CD4-positive, alpha-beta T cell treated with Interleukin-10 for 1 hour (primary cell): ENCODE measurements at regions not wholly inside any gene's neighbourhood (a gene's known extent, or its start where the extent isn't known, plus 50 kb on each side); places are given as distances from the start of the nearest gene placed in this dataset.

Source experiments
- DNase-seq: peaks from one replicate; pipeline ENCODE4 v3.0.0-alpha.2; 2020

DNA sequence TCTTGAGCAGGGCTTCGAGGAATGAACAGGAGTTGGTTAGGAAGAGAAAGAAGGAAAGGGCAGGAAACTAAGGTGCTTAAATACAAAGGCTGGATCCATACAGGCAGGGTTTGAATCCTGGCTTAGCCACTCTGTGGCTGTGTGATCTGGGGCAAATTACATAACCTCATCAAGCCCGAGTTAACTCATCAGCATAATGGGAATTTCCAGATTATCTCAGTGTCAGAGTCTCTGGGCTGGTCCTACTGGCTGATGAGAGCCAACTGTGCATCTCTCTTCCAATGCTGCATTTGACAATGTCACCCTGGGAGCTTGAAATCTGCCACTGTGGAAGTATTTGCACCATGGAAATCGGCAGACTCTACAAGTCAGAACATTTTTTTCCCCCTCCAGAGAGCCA is 83.8 kb upstream of the SLC6A6 start:
- no peak for DNase-seq

DNA sequence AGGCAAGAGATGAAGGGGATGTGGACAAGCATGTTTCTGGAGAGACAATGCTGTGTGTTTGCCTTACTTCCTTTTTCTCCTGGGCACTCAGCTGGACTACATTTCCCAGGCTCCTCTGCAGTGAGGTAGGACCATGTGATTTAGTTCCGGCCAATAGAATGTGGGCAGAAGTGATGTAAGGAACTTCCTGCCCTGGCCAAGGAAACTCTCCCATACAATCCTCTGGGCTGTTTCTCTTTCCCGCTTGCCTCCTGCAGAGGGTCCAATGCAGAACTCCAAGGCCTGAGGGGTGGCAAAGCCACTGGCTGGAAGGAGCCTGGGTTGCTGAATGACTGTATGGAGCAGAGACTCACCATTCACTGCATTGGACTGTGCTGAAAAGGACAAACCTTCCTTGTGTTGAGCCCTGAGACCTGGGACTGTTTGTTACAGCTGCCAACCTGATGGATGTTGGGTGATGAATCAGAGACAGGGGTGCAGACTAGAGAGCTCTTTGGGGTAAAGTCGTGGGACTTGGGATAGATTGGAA is 82.7 kb upstream of the SLC6A6 start:
- peak; percentile 23 for DNase-seq

DNA sequence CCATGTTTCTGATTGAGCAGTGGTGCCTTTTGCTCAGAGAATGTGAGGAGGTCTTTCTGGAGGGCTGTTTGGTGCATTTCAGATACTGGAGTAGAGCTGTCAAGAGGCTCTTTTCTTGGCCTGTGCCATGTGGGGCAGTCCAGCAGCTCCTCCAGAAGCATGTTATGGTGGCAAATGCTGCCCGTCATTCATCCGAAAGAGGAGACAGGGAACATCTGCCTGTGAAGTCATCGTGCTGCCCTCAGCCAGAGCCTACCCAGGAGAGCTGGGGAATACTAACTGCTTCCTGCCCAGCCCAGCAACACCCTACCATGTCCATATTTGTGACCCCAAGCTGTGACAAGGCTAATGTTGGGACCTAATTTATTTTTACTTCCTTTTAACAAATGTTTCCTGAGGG is 82.2 kb upstream of the SLC6A6 start:
- DNase-seq: no peak

DNA sequence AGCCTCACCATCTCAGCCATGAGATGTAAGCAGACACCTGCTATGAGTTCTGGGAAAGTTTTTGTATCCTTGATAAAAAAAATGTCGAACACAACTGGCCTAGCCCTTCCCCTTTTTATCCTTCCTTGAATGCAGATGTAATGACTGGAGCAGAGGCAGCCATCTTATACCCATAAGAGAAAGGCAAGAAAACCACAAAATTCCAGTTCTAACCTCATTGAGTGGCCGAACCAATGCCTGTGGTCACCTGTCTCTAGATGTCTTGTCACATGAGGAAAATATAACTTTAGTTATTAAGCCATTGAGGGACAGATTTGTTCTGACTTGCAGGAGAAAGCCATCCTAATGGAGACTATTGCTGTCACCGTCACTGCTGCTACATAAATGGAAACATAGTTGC is 80.4 kb upstream of the SLC6A6 start:
- no peak for DNase-seq

DNA sequence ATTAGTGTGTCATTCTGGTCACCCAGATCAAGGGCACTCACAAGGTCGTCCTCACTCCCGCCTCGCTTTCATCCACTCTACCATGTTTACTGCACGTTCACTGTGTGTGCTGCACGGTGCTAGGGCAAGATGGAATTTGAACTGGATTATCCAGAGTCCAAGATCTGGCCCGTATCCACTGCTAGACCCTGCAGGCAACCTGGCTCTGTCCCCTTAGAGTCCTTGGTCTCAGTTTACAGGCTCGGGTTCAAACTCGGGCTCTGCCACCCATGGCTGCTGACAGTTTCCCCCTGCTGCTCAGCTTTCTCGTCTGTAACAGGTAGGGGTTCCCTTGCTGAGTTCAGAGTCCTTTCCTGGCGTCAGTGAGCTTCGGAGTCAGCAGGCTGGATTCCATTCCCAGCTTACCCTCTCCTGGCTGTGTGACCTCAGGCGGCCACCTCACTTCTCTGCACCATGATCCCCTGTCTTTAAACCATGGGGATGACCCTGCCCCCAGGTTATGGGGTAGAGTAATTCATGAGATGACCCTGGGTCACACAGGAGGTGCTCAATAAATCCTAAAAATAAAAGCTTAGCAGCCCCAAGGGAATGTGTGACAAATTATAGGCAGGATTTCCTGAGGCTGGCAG is 79.6 kb upstream of the SLC6A6 start:
- no peak for DNase-seq

DNA sequence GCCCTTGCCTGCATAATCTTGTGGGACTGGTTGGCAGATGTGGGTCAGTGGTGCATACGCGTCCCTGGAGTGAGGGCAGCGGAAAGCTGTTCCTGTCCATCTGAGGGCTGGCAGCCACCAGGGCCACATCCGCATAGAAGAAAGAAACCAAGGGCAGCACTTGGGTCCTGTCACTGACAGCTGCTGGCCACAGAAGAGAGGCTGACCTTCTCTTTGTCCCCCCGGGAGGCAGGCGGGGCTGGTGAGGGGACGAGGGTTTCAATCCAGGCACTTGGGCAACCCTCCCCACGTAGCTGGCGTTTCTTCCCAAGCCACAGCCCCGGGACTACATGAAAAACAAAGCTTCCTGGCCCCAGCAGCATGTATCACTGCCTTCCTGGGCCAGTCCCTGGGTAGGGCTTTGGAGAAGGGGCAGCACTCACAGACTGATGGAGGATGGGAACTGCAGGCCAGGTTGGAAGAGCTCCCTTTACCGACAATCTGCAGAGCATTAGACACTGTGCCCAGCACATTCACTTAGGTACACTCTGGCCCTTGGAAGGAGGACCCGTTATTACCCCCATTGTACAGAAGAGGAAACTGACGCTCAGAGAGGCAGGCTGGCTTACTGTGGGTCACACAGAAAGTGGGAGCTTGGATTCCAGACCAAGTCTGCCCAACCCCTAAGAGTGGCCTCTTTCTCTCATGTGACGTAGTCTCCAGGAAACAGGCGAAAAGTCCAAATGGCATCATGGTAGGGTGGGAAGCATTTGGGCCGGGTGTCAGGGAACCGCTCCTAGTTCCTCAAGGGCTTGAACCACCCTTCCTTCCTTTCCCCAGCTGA is 78.8 kb upstream of the SLC6A6 start:
- no peak for DNase-seq

DNA sequence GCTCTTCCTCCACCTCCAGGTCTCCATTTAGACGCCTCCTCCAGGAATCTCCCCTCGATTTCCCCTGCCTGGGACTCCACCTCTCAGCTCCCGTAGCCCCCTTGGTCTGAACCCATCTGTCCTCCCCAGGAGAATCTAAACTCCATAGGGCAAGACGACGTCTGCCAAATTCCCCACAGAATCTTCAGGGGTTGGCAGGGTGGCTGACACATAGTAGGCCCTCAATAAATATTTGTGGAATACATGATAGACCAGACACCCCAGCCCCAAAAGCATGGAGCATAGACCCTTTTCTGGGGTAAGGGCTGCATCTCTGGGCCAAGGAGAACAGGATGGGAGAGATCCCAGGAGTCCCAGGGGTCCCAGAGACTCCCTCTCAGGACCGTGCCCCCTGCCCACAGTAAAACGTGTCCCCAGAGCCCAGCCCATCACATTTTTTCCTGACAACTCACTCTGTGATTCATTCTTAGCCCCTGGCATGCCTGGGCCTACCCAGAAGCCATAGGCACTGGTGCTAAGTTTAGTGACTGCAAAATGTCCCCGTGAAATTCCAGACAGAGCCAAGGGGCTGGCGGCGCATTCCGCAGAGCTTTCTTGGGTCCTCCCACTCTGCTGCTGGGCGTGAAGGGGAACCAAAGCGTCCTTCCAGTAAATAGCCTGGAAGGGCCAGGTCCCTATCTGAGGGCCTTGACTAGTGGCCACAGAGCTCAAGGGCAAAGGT is 78.0 kb upstream of the SLC6A6 start:
- no peak for DNase-seq

DNA sequence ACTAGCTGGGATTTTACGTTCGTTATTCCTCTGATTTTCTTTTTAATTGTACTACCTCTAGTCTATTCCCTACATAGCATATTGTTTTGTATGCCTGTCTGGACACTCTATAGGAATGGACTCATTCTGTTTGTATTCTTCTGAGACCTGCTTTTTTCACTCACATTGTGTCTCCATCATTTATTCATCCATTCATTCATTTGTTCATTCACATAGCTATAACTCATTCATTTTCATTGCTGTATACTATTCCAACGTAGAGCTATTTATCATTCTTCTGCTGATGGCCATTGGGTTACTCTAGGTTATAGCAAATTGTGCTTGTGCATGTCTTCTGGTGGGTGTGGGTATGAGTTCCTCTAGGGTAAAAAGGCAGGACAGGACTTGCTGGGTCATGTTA is 74.0 kb upstream of the SLC6A6 start:
- no peak for DNase-seq

DNA sequence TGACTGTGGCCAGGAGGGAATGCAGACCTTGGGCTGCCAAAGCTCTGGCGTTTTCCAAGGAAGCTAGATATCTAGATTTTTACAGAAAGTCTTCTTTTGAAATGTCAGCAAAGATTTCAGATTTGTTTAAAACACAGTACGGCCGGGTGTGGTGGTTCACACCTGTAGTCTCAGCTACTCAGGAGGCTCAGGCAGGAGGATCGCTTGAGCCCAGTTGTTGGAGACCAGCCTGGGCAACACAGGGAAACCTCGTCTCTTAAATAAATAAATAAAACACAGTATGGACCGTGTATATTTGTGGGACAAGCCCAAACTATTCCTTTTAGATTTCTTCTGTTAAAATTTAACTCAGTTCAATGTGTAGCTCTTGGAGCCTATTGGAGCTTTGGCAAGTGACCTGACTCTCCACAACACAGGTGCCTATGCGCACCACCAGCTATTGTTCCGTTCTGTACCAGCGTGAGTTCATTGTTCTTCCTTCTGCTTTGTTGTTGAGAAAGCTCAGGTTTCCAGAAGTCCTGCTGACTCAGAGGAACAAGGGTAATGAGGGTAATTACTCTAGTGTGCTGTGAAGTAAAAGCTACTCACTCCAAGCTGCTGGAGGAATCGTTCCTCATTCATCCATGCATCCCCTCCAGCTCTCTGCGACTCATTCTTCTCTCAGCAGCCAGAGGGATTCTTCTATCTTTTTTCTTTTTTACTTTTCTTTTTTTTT is 73.1 kb upstream of the SLC6A6 start:
- no peak for DNase-seq

DNA sequence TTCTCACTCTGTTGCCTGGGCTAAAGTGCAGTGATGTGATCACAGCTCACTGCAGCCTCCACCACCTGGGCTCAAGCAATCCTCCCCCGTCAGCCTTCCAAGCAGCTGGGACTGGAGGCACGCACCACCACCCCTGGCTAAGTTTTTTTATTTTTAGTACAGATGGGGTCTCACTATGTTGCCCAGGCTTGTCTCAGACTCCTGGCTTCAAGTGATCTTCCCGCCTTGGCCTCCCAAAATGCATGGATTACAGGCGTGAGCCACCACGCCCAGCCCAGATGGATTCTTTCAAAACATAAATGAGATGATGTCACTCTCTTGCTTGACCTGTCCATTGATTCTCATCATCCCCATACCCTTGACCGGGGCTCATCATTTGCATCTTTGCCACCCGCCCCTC is 72.6 kb upstream of the SLC6A6 start:
- DNase-seq: no peak

DNA sequence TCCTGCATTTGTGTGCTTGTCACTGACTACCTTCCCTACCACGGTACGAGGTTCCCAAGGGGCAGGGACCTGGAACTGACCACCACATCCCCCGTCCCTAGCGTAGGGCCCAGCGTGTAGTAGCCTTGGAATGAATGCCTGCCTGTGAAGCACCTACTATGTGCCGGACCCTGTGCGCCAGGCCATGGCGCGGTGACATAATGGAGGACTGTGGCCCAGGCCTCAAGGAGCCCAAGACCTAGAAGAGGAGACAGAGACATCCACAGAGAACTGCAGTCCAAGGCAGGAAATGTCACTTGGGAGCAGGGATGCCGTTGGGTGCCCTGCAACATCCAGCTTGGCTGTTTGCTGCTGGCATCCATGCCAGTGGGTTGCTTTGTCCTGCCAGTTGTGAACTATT is 71.9 kb upstream of the SLC6A6 start:
- no peak for DNase-seq

DNA sequence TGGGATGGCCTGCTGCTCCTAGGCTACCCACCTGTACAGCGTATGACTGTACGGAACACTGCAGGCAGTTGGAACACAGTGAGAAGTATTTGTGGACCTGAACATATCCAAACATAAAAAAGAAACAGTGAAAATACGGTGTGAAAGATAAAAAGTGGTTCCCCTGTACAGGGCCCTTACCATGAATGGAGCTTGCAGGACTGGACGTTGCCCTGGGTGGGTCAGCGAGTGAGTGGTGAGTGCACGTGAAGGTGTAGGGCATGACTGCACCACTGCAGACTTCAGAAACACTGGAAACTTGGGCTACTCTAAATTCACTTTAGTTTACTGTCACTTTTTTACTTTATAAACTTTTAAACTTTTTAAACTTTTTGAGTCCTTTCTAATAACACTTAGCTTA is 71.2 kb upstream of the SLC6A6 start:
- DNase-seq: no peak

DNA sequence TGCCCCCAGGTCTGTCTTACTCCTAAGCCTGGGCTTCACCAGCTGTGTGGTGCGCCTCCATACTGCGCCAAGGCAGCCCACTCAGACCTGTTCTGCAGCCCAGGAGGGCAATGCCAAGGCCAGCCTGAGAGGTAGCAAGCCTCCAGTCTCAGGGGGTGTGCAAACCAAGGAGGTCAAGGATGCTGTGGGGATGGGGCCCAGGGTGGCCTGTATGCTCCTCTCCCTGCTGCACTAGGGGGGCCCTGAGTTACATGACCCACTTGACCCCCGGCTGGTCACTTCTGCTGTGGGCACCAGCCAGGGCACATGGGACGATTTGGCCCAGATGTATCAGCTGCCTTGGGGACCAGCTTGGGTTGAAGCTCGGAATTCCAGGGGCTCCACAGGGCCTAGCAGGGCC is 70.0 kb upstream of the SLC6A6 start:
- no peak for DNase-seq

DNA sequence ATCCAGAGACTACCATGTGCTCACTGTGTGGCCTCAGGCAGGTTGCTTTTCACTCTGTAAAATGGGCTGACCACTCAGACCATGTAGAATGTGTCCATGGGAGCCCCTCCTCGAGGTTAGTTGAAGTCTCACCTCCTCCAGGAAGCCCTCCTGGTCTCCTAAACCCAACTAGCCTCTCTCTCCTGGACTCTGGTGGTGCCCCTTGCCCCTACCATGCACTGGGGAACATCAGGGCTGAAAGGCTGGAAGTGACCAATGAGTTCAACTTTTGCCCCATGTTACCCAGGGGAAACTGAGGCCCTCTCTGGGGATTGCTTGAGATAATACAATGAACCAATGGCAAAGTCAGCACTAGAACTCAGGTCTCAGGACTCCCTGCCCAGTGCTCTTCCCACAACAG is 69.2 kb upstream of the SLC6A6 start:
- DNase-seq: no peak

DNA sequence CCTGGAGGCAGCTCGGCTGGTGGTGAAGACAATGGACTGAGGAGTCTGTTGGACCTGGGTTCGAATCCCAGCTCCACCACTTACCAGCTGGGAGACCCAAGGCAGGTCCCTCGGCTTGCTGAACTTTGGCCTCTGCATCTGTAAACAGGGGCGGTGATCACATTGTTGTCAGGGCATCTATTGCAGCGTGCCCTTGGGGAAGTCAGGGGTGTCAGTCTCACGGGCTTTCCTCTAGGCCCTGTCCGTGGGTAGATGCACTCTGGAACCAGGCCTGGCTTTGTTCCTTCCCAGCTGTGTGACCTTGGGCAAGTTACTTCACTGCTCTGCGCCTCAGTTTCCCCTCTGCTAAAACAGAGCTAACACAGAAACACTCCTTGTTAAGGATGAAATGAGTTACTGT is 68.8 kb upstream of the SLC6A6 start:
- DNase-seq: no peak

DNA sequence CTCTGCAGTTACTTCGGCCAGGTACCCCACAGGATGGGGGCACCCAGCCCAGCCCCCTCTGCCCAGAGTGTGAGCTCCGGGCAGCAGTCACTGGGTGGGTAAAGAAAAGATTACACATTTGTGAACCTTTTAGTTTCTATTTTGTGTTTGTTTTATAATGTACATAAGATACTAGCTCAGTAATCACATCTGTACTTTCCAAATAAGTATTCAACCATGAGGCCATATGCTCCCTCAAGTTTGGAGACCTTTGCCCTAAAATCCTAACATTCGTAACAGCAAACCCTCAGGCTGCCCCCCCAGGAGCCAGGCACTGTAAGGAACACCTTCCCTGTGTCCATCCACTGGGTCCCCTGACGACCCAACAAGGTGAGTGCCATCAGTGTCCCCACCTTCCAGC is 68.3 kb upstream of the SLC6A6 start:
- DNase-seq: no peak

DNA sequence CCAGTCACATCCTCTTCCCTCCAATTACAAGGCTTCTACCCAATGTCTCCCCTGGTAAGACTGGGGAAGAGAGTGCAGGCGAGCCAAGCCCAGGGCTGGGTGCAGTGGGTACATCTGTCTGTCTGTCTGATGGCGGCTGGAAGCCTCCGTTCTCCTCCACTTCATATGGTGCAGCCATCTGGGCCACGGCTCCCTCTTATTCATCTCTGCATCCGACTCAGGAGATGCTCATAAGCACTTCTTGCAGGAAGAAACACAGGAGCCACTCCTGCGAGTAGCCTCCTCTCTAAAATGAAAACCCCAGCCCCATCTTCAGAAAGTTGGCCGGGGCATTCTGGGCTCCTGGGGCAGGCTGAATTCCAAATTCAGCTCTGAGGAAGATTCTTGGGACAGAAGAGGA is 67.5 kb upstream of the SLC6A6 start:
- DNase-seq: no peak

DNA sequence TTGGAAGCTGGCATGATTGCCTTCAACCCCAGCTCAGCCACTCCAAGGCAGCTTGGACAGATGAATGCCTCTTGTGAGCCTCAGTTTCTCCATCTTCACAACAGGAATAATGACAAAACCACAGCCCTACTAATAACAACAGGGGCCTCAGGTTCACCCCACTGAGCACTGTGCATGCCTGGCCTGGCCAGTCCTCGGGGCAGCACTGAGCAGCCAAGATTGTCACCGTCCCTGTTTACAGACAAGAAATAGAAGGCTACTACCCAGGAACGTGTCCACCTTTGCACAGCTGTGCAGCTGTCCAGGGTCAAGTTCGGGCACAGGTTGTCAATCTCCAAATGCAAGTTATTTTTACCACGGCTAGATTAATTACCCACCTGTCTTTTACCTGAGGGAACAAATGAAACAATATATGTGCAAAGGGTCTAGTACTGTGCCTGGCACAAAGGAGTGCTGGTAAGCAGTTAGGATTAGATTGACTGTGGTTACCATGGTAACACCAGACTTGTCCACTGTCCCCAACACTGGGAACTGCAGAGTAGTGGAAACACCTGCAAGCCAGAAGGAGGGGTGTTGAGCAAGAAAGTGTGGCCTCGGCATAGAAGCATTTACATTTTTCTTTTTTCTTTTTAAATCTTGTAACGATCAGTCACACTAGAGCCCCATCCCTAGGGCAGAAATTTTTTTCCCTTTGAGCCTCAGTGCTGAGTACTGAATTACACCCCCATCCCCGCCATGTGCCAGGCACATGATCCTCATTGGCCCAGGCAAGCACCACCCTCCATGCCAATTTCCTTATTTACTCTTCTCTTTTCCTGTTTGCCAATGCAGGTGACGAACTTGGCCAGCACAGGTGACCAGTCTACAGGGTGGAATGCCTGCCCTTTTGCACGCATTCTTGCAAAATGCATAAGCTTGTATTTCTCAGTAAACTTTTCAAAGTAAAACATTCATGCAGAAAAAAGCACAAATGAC is 66.3 kb upstream of the SLC6A6 start:
- DNase-seq: no peak

DNA sequence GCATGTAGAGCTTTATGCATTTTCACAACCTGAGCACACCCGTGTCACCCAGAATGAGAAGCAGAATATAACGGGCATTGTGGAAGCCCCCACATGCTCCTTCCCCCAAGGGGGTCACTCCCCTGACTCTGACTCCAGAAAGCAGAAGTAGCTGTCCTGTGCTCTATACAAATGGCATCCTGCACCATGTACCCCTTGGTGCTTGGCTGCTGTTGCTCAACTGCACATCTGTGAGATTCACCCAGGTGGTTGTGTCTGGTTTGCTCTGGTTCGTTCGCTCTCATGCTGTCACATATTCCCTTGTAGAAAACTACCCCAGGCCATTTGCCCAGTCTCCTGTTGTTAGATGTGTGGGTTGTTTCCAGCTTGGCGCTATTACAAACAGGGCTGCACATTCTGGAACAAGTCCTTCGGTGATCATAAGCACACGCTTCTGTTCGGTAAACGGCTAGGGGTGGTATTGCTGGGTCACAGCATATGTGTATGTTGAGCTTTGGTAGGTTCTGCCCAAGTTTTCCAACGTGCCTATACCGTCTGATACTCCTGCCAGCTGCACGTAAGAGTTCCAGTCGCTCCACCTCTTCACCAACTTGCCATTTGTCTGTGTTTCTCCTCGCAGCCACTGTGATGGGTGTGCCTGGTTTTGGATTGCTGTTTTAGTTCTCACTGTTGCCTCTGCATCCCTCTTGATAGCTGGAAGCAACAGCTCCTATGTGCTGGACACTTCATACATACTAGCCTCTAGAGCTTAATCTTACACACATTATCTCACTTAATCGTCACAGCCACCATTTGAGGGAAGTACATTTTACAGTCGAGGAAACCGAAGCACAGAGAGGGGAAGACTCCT is 65.4 kb upstream of the SLC6A6 start:
- DNase-seq: no peak

DNA sequence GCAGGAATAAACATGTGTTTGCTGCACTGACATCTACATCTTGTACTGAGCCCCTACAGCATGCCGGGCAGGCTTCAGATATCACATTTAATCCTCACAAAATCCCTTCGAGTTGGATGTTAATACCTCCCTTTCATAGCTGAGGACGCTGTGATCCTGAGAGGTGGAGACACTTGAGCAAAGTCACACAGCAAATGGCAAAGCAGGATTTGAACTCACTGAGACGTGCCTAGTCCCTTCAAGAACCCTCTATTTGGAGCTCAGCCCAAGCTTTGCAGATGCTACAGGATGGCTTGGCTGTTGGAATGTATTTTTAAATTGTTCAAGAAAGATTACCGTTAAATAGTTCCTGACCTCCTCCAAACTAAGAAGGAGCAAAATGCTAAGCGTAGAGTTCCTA is 64.6 kb upstream of the SLC6A6 start:
- no peak for DNase-seq

DNA sequence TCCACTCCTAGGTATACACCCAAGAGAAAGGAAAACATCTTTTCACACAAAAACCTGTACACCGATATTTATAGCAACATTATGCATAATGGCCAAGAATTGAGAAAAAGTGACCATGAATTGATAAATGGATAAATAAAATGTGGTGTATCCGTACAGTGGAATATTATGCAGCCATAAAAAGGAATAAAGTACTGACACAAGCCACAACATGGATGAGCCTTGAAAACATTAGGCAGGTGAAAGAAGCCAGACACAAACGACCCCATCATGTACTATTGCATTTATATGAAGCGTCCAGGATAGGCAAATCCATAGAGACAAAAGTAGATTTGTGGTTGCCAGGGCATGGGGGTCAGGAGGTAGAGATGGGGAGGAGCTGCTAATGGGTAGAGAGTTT is 64.2 kb upstream of the SLC6A6 start:
- DNase-seq: no peak
